ENCODE measurements at regions not wholly inside any gene's neighbourhood (a gene's known extent, or its start where the extent isn't known, plus 50 kb on each side); places are given as distances from the start of the nearest gene placed in this dataset.

- BruUV-seq (replicated peaks), result no TSS peak
- Histone ChIP-seq H3K27me3 (ENCODE audit: insufficient read depth, low read length) (no peaks in the 10 kb centered on the region), H3K36me3 (ENCODE audit: control insufficient read depth in 1 of 2, insufficient read depth in 2 of 2, low read length in 2 of 2) (no peaks in the 10 kb centered on the region), H3K9me3 (ENCODE audit: control insufficient read depth in 1 of 2, insufficient read depth in 1 of 2, low read depth in 1 of 2, low read length in 2 of 2) (peaks cover 8 to 17% of the 10 kb centered on the region in 2 experiments; a peak in 2 of 4 replicates), H4K20me1 (ENCODE audit: insufficient read depth) (no peaks in the 10 kb centered on the region), H3K27ac (ENCODE audit: low read depth, low read length) (no peak overlapping the region), H3K4me1 (ENCODE audit: control insufficient read depth in 1 of 2, insufficient read depth in 2 of 2, low read length in 2 of 2) (no peaks in the 10 kb centered on the region), H3K79me2 (ENCODE audit: insufficient read depth, low read length) (no peaks in the 10 kb centered on the region), H3K9ac (ENCODE audit: low read length) (no peak overlapping the region), H2AFZ (ENCODE audit: low read depth, low read length, poor library complexity, severe bottlenecking) (no peak overlapping the region), H3K4me3 (replicated peaks in 1 of 2; ENCODE audit: low read depth in 1 of 2, low read length in 2 of 2) (no peak overlapping the region), H3K9me2 (ENCODE audit: insufficient read depth) (no peaks in the 10 kb centered on the region), H3K4me2 (ENCODE audit: low read length) (no peak overlapping the region)
- CTCF ChIA-PET, result no interaction called here
- no peak for ATAC-seq
- RAD21 ChIA-PET (ENCODE audit: low non-redundant PET in 1 of 2, low total read pairs in 2 of 2, uncharacterized antibody in 2 of 2, unreplicated experiment in 2 of 2), result no interaction called here
- no peak for TF ChIP-seq EZH2phosphoT487 (IDR thresholded peaks at IDR 0.05; ENCODE audit: borderline replicate concordance)
- no peak for TF ChIP-seq YY1 (IDR thresholded peaks at IDR 0.05; ENCODE audit: extremely low read depth, insufficient replicate concordance, low read depth, low read length)
- no peak for TF ChIP-seq ZFX (IDR thresholded peaks at IDR 0.05)
- no peak for TF ChIP-seq ZNF274 (IDR thresholded peaks at IDR 0.05; ENCODE audit: low read depth, low read length)
- TF ChIP-seq SRF (IDR thresholded peaks at IDR 0.05; ENCODE audit: low read depth), result no peak
- TF ChIP-seq RAD21 (IDR thresholded peaks at IDR 0.05; ENCODE audit: low read depth), result no peak
- no peak for TF ChIP-seq TCF7L2 (IDR thresholded peaks at IDR 0.05; ENCODE audit: borderline replicate concordance, extremely low read depth, insufficient read depth, insufficient read length)
- no peak for TF ChIP-seq SIN3A (IDR thresholded peaks at IDR 0.05; ENCODE audit: low read depth)
- no peak for TF ChIP-seq POLR2A (IDR thresholded peaks at IDR 0.05; ENCODE audit: borderline replicate concordance, extremely low read depth, insufficient read depth, insufficient read length)
- no peak for TF ChIP-seq REST (IDR thresholded peaks at IDR 0.05; ENCODE audit: low read depth)
- no peak for TF ChIP-seq POLR2AphosphoS5 (IDR thresholded peaks at IDR 0.05; ENCODE audit: low read depth, low read length)
- no peak for TF ChIP-seq EZH2 (IDR thresholded peaks at IDR 0.05)
- TF ChIP-seq CBX3 (IDR thresholded peaks at IDR 0.05; ENCODE audit: low read depth), result no peak
- TF ChIP-seq CEBPB (IDR thresholded peaks at IDR 0.05; ENCODE audit: low read depth), result no peak
- POLR2A ChIA-PET, result no interaction called here
- no peak for DNase-seq (ENCODE audit: low read depth, low spot score)
- intact Hi-C loops (cut with micrococcal nuclease), result no loop called here
Measured at GRCh38 chr2:21585881-21586280, 462.1 kb downstream of the TDRD15 start.
